Fibroblast of the aortic adventitia (primary cell): ENCODE measurements at regions not wholly inside any gene's neighbourhood (a gene's known extent, or its start where the extent isn't known, plus 50 kb on each side); places are given as distances from the start of the nearest gene placed in this dataset.
"Not testable (repeated sequence)": the region's sequence is repeated elsewhere in the genome, so short reads cannot be mapped to it uniquely, and the experiment has no call there.

Experiments used
- DNase-seq: peaks from one replicate; pipeline ENCODE4 v3.0.0-alpha.2; 2010; ENCODE audit warnings: low read depth
- H3K4me3 ChIP-seq: 2 replicates; pipeline ENCODE4 v1.5.1; 2011; ENCODE audit warnings: low read depth, mild to moderate bottlenecking, control low read depth, low read length, moderate library complexity
- TF ChIP-seq, protein P1 (sequence below): IDR thresholded peaks from 2 replicates; pipeline ENCODE4 v1.5.1; 2011; ENCODE audit warnings: mild to moderate bottlenecking, low read length, control low read depth, inconsistent platforms; ENCODE audit not compliant: insufficient read depth

DNA sequence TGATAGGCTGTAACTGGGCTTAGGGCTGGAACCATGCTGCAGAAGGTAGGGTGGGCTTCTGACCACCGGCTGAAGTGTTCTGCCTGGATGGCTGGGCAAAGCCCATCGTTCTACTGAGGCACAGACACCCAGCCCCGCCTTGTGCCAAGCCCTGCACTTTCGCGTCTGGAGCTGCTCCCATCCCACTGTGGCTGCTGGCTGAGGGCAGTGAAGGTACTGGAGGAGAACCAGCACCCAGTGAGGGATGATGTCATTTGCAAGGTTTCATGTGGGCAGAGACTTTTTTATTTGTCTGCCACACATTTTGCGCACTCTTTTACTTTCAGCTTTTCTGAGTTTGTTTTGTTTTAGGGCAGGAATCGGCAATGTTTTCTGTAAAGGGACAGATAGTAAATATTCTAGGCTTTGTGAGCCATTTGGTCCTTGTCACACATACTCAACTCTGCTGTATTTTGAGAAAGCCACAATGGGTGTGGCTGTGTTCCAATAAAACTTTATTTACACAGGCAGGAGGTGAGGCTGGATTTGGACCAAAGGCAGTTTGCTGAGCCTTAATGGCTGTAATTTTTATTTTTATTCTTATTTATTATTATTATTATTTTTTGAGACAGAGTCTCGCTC, 85.6 kb downstream of the ASB1 start:
- DNase-seq: no peak
- no peak overlapping the region for H3K4me3 ChIP-seq
- TF ChIP-seq, protein P1, sequence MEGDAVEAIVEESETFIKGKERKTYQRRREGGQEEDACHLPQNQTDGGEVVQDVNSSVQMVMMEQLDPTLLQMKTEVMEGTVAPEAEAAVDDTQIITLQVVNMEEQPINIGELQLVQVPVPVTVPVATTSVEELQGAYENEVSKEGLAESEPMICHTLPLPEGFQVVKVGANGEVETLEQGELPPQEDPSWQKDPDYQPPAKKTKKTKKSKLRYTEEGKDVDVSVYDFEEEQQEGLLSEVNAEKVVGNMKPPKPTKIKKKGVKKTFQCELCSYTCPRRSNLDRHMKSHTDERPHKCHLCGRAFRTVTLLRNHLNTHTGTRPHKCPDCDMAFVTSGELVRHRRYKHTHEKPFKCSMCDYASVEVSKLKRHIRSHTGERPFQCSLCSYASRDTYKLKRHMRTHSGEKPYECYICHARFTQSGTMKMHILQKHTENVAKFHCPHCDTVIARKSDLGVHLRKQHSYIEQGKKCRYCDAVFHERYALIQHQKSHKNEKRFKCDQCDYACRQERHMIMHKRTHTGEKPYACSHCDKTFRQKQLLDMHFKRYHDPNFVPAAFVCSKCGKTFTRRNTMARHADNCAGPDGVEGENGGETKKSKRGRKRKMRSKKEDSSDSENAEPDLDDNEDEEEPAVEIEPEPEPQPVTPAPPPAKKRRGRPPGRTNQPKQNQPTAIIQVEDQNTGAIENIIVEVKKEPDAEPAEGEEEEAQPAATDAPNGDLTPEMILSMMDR: no peak

DNA sequence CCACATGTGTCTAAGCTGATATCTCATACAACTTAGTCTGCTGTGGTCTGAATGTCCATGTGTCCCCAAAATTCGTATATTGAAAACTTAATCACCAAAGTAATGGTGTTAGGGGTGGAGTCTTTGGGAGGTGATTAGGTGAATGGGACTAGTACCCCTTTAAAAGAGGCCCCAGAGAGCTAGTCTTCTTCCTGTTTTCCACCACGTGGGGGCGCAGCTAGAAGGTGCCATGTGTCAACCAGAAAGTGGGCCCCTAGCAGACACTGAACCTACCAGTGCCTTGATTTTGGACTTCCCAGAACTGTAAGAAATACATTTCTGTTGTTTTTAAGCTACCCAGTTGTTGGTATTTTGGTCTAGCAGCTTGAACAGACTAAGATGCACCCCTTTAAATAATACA, 86.6 kb downstream of the ASB1 start:
- H3K4me3 ChIP-seq: no peak overlapping the region
- TF ChIP-seq, protein P1: peak; percentile 59
- peak; percentile 64 for DNase-seq

DNA sequence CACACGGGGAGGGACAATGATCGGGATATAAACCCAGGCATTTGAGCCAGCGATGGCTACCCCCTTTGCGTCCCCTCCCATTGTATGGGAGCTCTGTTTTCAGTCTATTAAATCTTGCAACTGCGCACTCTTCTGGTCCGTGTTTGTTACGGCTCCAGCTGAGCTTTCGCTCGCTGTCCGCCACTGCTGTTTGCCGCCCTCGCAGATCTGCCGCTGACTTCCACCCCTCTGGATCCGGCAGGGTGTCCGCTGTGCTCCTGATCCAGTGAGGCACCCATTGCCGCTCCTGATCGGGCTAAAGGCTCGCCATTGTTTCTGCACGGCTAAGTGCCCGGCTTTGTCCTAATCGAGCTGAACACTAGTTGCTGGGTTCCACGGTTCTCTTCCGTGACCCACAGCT, 87.3 kb downstream of the ASB1 start:
- not testable (repeated sequence) for DNase-seq, H3K4me3 ChIP-seq

DNA sequence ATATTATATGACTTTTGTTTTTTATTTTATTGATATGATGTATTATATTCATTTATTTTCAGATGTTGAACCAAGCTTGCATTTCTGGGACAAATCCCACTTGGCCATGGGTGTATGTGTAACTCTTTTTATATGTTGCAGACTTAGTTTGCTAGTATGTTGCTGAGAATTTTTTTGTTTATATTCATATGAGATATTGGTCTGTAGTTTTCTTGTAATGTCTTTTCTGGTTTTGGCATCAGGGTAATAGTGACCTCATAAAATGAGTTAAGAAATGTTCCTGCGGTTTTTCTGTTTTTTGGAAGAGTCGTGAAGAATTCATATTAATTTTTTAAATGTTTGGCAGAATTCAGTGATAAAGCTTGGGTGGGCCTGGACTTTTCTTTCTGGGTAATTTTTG, 88.7 kb downstream of the ASB1 start:
- TF ChIP-seq, protein P1: no peak
- H3K4me3 ChIP-seq: no peak overlapping the region
- peak; percentile 86 for DNase-seq

DNA sequence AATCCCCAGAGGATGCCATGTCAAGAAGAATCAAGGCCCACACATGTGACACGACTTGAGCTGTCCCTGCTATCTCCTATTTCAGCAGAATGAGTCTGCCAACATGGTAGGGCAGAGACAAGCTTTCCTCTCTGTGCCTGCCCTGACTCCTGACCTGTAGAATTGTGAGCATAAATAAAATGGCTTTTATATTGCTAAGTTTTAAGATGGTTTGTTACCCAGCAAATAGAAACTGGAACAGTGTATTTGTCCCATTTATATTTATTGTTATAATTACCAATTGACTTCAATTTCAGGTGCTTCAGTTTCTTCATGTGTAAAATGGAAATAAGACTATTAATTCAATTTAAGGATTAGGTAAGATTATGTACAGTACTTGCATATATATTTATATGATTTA, 90.5 kb downstream of the ASB1 start:
- TF ChIP-seq, protein P1: no peak

DNA sequence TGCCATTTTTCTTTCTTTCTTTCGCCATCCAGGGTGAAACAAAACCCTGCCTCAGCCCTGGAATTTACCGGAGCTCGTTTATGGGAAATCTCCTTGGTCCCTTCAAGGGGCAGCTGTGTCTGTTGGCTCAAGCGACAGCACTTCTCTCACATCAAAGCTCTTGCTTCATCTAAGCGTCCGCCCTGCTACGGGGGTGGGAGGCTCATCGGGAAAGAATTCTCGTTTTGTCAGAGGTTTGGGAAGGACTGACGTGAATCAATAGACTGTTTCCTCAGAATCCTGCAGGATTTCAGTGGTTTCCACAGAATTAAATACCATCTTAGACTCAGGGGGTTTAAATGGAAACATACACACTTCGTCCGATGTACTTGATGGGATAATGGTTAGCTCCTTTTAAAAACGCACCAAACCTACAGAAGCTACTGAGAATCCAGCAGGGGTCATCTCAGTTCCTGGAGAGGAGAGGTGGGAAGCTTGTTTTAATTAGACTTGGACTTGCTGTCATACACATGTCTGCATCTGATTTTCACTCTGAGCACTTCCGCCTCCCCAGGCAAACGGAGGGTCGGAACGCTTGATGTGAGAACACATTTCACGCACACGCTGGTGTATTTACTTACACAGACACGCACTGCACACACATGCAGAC, 91.6 kb downstream of the ASB1 start:
- DNase-seq: peak; percentile 35
- H3K4me3 ChIP-seq: no peak overlapping the region
- TF ChIP-seq, protein P1: no peak

More for the DNA sequence above, 90.5 kb downstream of the ASB1 start:
- no peak for DNase-seq
- no peak overlapping the region for H3K4me3 ChIP-seq

DNA sequence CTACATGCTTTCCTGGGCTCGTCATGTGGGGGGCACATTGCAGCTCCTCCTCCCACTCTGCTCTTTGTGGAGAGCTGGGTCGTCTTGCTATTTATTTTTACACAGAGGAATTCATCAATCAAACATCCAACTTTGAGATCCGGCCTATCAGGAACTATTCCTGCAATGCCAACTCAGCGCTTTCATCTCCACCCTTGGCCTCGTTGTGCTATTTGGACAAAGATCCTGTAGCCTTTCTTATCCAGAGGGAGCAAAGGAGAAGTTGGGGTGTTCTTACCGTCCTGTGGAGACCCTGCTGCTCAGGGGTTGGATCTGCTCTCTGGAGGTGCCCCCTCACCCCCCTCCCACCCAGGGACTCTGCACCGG, 92.1 kb downstream of the ASB1 start:
- H3K4me3 ChIP-seq: no peak overlapping the region
- TF ChIP-seq, protein P1: no peak
- DNase-seq: no peak
